NCI-H2029 treated with DMSO at 0.1 percent for 48 hours (cell line): ENCODE measurements at regions not wholly inside any gene's neighbourhood (a gene's known extent, or its start where the extent isn't known, plus 50 kb on each side); places are given as distances from the start of the nearest gene placed in this dataset.

Experiments
- DNase-seq: peaks from one replicate; lab custom pipeline; 2025; lab: John Stamatoyannopoulos, UW

- DNase-seq: no peak
These were observed 217.4 kb upstream of the EOMES start for GRCh38 chr3:27939521-27939920.

- DNase-seq: no peak
These were observed 217.8 kb upstream of the EOMES start for GRCh38 chr3:27939940-27940339.

- DNase-seq: no peak
These were observed 221.0 kb upstream of the EOMES start for GRCh38 chr3:27943106-27943505.

DNA sequence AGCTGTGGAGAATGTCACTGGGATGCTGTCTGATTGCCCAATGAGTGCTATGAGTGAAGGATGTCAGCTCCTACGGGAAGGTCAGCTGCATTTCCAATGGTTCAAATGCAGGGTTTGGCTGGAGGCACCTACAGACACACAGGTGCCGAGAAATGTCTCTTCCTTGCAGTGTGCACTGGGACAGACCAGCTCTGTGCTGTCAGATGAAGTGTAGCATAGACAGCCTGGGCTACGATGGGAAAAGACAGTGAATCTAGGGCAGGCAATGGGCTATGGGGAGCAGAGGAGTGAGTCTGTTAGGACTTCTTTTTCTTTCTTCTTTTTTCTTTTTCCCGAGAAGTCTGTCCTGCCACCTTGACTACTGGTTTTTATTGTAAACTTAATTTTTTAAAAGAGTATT lies 223.1 kb upstream of the EOMES start:
- DNase-seq: no peak

DNA sequence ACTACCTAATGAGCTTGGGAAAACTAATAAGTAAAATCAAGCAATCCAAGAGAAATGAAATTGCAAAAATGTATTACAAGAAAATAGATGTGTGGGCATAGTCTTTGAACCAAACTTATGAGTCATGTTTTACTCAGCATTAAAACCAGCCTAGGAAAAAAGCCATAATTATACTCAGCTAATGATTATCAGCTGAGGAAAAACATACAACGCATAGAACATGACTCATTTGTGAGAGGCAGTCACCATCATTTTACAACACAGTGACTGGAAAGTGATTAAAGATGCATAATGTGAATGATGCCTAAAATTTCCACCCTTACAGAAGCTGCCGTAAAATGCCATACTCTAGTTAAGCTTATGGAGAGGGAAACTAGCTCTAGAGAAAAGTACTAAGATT lies 238.0 kb upstream of the EOMES start:
- DNase-seq: no peak

- DNase-seq: no peak
These were observed 241.4 kb upstream of the EOMES start for GRCh38 chr3:27963519-27963918.

GRCh38 chr3:27971600-27971999 lies 249.5 kb upstream of the EOMES start:
- no peak for DNase-seq

DNA sequence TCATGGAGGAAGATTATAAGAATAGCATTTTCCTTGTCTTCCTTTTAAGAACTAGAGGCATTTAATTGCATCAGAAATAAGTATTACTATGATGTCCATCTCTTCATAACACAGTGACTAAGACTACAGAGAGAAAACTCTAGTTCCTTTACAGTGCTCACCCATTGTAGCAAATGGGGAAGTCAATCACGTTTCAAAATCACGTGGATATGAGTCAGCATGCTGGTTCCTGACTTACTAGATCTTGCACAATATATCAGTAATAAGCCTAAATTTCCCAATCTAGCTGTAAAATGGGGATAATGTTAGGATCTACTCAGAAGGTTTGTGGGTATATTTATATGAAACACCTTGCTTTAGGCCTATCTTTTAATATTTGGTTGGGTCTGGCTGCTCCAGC lies 254.8 kb upstream of the EOMES start:
- no peak for DNase-seq

- no peak for DNase-seq
These were observed 256.3 kb upstream of the EOMES start for GRCh38 chr3:27978440-27978839.

DNA sequence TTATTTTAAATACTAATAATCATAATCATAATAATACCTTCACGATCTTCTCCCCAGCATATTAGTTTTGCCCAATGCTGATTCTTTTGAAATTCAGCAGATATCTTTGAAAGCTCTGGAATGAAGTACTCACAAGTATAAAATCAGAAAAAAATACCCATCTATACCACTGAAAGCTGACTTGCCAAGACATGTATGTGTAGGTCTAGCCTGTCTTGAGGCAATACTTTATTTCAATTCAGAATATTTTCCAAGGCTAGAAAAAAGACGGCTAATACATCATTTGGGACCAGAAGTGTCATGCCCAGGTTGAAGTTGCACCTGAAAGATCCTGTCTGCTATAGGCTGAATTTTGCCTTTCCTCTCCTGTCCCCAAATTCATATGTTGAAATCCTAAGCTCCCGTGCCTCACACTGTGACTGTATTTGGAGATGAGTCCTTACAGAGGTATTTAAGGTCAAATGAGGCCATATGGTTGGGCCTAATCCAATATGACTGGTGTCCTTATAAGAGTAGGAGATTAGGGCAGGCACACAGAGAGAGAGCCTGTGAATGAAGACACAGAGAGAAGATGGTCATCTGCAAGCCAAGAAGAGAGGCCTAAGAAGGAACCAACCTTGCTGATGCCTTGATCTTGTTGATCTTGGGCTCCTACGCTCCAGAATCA lies 255.9 kb upstream of the CMC1 start:
- no peak for DNase-seq

DNA sequence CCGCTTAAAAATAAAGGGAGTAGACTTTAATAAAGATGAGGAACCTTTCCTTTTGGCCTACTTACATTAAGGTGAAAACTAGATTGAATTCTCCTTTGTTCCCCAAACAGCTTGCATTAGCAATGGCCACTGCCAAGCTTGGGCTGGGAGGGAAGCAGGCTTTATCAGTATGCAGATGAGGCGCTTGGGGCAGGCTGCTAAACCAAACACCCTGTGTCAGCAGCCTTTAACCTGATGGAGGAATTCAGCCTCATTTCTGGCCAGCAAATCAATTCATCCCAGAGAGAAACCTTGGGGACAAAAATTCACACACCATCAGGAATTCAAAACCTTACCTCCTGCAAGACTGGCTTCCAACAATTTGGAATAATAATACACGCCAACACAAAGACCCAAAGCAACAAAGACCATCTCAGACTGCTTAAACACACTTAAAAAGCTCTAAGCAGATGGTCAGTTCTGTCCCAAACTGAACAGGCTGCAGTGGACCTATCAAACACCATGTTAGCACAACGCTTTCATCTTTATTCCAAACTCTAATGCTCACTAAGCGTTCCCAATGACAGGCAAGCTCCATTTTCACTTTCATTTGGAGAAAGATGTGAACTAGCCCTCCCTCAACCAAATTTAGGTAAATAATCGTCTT lies 255.1 kb upstream of the CMC1 start:
- DNase-seq: no peak

DNA sequence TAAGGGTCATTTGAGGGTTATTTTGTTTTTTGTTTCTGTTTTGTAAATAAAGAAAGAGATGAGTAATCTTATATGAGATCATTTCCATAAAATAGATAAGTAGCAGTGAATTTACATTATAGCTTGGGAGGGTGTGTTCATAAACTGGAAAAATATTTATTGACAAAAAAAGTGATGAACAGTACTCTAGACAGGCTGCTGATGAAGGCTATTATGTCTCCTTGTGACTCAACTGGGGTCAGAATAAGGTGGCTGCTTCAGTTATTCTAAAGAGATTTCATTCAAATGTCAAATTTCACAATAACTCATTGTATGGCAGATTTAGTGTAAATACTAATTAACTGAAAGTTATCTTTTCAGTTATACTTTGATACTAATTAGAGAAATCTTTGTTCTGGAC lies 251.1 kb upstream of the CMC1 start:
- DNase-seq: no peak

- DNase-seq: no peak
These were observed 250.6 kb upstream of the CMC1 start for GRCh38 chr3:27990837-27991236.

DNA sequence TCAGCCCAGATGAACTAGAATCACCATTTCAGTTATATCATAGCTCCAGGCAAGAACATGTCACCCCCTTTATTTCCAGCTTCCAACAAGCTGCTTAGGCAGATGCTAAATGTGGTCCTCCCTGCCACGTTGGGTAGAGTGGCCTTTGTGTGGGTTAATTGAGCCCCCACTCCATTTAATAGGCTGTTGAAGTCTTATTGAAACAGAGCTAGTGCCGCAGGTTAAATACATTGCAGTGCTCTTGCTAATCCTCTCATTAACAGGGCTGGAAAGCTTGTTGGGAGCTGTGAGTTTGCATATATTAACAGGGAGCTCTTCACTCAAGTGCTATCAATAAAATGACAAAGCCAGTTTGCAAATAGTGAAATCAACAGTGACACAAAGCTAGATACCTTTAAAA lies 248.4 kb upstream of the CMC1 start:
- DNase-seq: no peak

DNA sequence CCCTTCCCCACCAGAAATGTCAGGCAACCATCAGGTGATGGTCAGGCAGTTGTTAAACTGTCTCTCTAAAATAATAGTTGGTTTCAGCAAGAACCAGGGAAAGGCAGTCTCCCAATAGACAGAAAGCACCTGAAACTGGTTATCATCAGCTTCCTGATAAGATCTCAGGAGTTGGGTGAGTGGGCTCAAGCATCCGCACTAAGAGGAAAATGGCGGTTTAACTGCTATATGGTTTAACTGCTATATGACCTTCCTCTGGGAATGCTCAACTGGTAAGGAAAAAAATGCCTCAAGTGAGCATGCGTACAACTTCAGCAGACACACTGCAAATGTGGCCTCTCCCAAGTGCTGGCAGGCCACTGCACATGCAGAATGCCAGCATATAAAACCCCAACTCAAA lies 240.8 kb upstream of the CMC1 start:
- DNase-seq: no peak

DNA sequence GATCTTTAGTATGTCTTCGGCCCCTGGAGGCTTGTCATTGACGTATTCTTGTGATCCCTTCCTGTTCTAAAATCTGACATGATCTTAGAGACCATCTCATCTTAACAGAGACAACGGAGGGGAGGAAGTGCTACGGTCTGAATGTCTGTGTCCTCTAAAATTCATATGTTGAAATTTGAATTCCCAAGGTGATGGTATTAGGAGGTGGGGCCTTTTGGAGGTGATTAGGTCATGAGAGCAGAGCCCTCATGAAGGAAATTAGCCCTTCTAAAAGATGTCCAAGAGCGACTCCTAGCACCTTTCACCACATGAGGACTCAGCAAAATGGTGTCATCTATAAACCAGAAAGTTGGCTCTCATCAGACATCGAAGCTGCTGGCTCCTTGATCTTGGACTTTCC lies 233.2 kb upstream of the CMC1 start:
- DNase-seq: no peak

DNA sequence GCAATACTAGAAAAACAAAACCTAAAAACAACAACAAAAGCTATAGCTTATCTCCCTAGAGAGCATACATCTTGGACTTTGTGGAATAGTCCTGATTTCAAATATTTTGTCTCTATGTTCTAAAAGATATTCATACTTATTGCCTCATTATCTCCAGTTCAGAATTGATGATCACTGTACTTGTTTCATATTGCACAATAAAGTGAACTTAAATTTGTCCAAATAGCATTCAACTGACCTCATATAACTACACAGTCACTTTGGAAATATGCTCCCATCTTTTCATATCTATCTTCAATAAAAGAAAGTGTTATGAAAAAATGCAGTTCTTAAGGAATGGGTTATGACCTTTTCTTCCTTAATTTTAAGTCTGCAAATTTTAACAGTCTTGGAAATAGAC lies 228.6 kb upstream of the CMC1 start:
- no peak for DNase-seq

DNA sequence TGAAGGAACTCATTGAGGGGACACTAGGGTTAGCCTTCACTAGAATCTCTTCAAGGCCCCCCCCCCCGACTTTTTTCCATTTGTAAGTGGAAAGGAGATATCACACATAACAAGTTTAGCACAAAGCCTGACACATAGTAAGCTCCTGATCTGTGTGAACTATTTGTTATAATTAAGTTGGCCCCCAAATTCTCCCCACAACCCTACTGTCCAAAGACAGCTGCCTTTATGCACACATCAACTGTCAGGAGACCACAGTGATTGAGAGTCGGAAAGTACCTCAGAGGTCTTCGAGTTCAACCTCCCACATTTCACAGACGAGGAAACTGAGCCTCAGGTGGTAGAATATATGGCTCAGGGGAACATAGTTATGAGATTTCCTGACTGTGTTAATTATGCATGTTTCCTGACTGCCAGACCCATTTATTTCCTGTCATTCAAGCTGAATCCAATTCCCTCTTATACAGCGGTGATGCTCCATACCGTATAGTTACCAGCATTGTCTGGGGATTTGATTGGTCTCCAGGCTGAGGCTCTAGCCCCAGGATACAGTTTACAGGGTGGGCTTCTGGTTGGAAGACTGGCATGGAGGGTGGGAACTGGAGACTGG lies 227.4 kb upstream of the CMC1 start:
- DNase-seq: no peak

DNA sequence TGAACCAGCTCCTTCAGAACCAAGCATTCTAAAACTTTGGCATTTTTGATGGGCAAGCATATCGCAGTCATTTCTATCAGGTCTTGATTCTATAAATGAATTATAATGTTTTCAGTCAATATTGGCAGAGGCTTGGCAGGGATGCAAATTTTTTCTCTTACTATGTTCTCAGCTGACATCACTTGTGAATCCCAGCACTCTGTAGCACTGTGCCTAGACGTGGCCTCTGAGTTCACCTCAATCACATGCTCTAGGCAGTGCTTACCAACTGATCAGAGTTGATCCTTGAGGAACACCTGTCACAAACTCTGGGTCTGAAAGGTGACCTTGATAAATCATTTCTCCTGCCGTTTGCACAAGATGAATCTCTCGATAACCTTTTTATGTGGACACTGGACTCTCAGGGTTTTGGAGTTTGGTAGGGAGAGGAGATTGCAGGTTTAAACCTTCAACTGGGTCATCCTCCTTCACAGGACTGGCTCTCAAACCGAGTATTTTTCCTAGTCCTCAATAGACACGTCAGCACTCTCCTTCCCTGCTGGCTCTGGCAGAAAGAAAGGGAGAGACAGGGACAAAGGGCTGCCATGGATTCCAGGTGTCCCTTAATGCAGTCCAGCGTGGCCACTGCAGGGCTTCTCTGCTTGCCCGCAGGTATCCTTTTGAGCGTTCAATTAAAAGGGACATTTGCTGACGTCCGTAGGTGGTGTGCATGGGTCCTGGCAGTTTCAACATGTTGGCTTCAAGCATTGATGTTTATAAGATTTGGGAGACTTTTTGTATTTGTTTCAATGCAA lies 222.3 kb upstream of the CMC1 start:
- no peak for DNase-seq

GRCh38 chr3:28019740-28020139 lies 221.7 kb upstream of the CMC1 start:
- no peak for DNase-seq

- no peak for DNase-seq
These were observed 218.5 kb upstream of the CMC1 start for GRCh38 chr3:28022916-28023315.

DNA sequence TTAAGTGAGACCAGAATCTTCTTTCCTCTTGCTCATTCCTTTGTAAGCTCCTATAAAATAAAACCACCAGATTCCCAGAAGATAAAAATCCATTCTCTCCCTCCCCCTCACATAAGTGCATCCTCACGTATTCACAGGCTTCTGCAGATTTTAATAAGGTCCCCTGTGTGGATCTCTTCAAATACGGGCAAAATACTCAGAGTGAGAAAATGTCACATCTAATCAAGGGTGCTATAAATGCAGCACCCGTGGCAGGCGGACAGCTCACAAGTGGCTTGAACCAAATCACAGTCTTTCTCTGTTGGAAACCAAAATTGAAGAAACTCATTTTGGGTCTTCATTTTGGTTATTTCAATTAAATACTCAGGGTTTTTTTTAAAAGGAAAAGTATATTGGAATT lies 212.9 kb upstream of the CMC1 start:
- DNase-seq: no peak
